A549 (cell line): ENCODE measurements at regions not wholly inside any gene's neighbourhood (a gene's known extent, or its start where the extent isn't known, plus 50 kb on each side); places are given as distances from the start of the nearest gene placed in this dataset.

ENCODE experiments used
- ATAC-seq, 2 experiments: fragments of 200-7000 bp in 1 of 2; fragments of >200 bp in 1 of 2; cut with Nextera tagmentation in 1 of 2; cut with Tn5 transposase in 1 of 2; 3 replicates each; pipeline versions ENCODE4 v1.8.0 to v1.9.1; 2018 to 2020; ENCODE audit warnings: mild to moderate bottlenecking in 1 of 2, moderate library complexity in 1 of 2
- CTCF ChIA-PET: fragments of 300-600 bp; sonication (Branson Sonifier 250); formaldehyde crosslinking; extraction: SDS; loops from one replicate; lab custom pipeline; 2021; ENCODE audit warnings: antibody characterized with exemption, inconsistent platforms; lab: Yijun Ruan, JAX
- POLR2A ChIA-PET: fragments of 350-600 bp; formaldehyde crosslinking; extraction: SDS; loops from one replicate; lab custom pipeline; 2021; ENCODE audit warnings: antibody characterized with exemption, inconsistent platforms; lab: Yijun Ruan, JAX
- DNase-seq, 2 experiments: peaks; one replicate each; pipeline versions ENCODE4 v3.0.0 to v3.0.0-alpha.2; 2011 to 2016; ENCODE audit warnings: low read depth in 1 of 2, low spot score in 1 of 2
- FAIRE-seq: peaks from 2 replicates; lab custom pipeline; 2011; peaks lifted over from hg19 to GRCh38; lab: Jason Lieb, UNC
- H3K27ac ChIP-seq, 2 experiments: fragments of >200 bp; sonication (Bioruptor Twin); formaldehyde crosslinking; 3 replicates each; pipeline ENCODE4 v1.5.1; 2016 to 2017
- H3K4me1 ChIP-seq: fragments of >200 bp; sonication (Bioruptor Twin); formaldehyde crosslinking; 3 replicates; pipeline ENCODE4 v1.6.1; 2016
- H3K4me2 ChIP-seq: fragments of >200 bp; sonication (Bioruptor Twin); formaldehyde crosslinking; 3 replicates; pipeline ENCODE4 v1.6.1; 2016
- H3K4me3 ChIP-seq: fragments of >200 bp; sonication (Bioruptor Twin); formaldehyde crosslinking; 3 replicates; pipeline ENCODE4 v1.5.1; 2016
- H3K9me3 ChIP-seq: fragments of >200 bp; sonication (Bioruptor Twin); formaldehyde crosslinking; 3 replicates; pipeline ENCODE4 v1.6.1; 2016
- ESRRA ChIP-seq: fragments of 150-350 bp; IDR thresholded peaks from 2 replicates; pipeline ENCODE4 v1.6.1; 2014; ENCODE audit warnings: mild to moderate bottlenecking, low read length, borderline replicate concordance
- HEYL ChIP-seq: fragments of 250-450 bp; sonication (Bioruptor Pico); IDR thresholded peaks from 2 replicates; pipeline ENCODE4 v1.8.0; 2021; ENCODE audit warnings: mild to moderate bottlenecking, moderate library complexity
- MAFK ChIP-seq: fragments of 450-650 bp; IDR thresholded peaks from 2 replicates; pipeline ENCODE4 v1.6.1; 2014; ENCODE audit not compliant: partially characterized antibody
- MYC ChIP-seq: IDR thresholded peaks from 2 replicates; pipeline ENCODE4 v1.6.1; 2012; ENCODE audit warnings: mild to moderate bottlenecking, inconsistent platforms, low read length, improper control_type of control experiment, borderline replicate concordance
- NFE2L2 ChIP-seq: fragments of 150-350 bp; conservative IDR thresholded peaks from 2 replicates; pipeline ENCODE4 v1.6.1; 2014; ENCODE audit warnings: low read length
- RNF2 ChIP-seq: fragments of 200-600 bp; sonication (generic); IDR thresholded peaks from 2 replicates; pipeline ENCODE4 v1.6.1; 2016; ENCODE audit warnings: low read depth, mild to moderate bottlenecking, antibody characterized with exemption, moderate library complexity, borderline replicate concordance
- SMC3 ChIP-seq: fragments of >200 bp; sonication (Bioruptor Twin); formaldehyde crosslinking; IDR thresholded peaks from 3 replicates; pipeline ENCODE4 v1.6.1; 2018; ENCODE audit warnings: inconsistent platforms
- ZC3H11A ChIP-seq: fragments of 450-650 bp; IDR thresholded peaks from 2 replicates; pipeline ENCODE4 v1.6.1; 2014; ENCODE audit warnings: antibody characterized with exemption, mild to moderate bottlenecking
- WGBS: methylation state at CpG from one replicate; pipeline ENCODE4 v1.1.6; 2017; ENCODE audit errors: missing lambda C conversion rate; 5-methylcytosine and 5-hydroxymethylcytosine counted together
- TF ChIP-seq, protein P1 (sequence below): IDR thresholded peaks from 2 replicates; pipeline ENCODE4 v1.6.1; 2012; ENCODE audit warnings: low read depth, borderline replicate concordance
- TF ChIP-seq, protein P2 (sequence below): fragments of 250-450 bp; sonication (Bioruptor Pico); IDR thresholded peaks from 2 replicates; pipeline ENCODE4 v1.5.0; 2020; ENCODE audit warnings: low read depth, mild to moderate bottlenecking, moderate library complexity
- TF ChIP-seq, protein P3 (sequence below): fragments of 150-350 bp; IDR thresholded peaks from 2 replicates; pipeline ENCODE4 v1.6.1; 2014; ENCODE audit warnings: low read depth, mild to moderate bottlenecking, low read length
- TF ChIP-seq, protein P4 (sequence below): fragments of 200-600 bp; sonication (generic); IDR thresholded peaks from 2 replicates; pipeline ENCODE4 v1.6.1; 2016; ENCODE audit warnings: antibody characterized with exemption, mild to moderate bottlenecking, moderate library complexity

DNA sequence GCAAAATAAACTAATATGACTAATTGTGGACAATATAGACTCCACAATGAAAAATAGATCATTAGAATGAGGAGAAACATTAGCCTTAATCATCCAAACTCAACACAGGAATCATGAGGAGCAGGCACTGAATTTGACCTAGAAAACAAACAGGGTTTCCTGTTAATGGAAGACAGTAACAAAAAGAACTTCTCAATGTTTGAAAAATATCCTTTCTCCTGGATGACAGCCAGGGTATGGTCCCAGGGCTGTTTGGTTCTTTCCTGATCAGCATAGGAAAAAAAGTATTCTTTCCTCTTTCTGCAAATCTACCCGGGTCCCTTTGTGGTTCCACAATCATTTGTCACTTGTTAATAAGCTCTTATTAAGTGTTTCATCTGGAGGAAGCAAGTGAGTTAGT lies 145.3 kb upstream of the SVIL start (continued):
- TF ChIP-seq, protein P1, sequence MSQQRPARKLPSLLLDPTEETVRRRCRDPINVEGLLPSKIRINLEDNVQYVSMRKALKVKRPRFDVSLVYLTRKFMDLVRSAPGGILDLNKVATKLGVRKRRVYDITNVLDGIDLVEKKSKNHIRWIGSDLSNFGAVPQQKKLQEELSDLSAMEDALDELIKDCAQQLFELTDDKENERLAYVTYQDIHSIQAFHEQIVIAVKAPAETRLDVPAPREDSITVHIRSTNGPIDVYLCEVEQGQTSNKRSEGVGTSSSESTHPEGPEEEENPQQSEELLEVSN: no peak
- TF ChIP-seq NFE2L2 (no peak), ESRRA (no peak), MYC (no peak)
- TF ChIP-seq, protein P2, sequence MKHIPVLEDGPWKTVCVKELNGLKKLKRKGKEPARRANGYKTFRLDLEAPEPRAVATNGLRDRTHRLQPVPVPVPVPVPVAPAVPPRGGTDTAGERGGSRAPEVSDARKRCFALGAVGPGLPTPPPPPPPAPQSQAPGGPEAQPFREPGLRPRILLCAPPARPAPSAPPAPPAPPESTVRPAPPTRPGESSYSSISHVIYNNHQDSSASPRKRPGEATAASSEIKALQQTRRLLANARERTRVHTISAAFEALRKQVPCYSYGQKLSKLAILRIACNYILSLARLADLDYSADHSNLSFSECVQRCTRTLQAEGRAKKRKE (CRISPR knock-in tag): no peak

DNA sequence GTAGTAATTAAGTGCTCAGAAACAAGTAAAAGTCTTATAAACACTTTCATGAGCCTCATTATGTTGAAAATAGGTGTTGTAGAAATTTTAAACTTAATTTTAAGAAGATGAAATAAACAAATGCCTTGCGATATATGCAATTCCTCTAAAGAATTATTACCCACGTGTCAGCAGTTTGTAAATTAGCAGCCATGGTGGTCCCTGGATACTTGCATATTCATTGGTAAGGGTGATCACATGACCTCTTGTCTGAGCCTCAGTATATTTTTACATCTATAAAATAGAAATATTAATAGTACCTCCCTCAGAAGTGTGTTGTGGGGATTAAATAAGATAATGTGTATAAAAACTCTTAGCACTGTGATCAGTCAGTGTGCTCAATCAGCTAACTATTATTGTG lies 141.5 kb upstream of the SVIL start:
- ChIA-PET CTCF (interaction anchor here (1.4 kb wide), 1 partner anchor 42 kb away, joined by 3 read pairs; no protein-coding TSS in a partner anchor), POLR2A (no interaction called here)
- no peak overlapping the region for H3K27ac ChIP-seq
- ATAC-seq (no peak), DNase-seq (no peak), FAIRE-seq (no peak)
- 88% methylated on average over 2 of the region's 2 CpGs for WGBS
- no peaks in the 10 kb centered on the region for H3K9me3 ChIP-seq
- H3K4me2 ChIP-seq: no peak overlapping the region
- no peak overlapping the region for H3K4me3 ChIP-seq
- H3K4me1 ChIP-seq: peaks cover 28% of the 10 kb centered on the region
- TF ChIP-seq, protein P3, sequence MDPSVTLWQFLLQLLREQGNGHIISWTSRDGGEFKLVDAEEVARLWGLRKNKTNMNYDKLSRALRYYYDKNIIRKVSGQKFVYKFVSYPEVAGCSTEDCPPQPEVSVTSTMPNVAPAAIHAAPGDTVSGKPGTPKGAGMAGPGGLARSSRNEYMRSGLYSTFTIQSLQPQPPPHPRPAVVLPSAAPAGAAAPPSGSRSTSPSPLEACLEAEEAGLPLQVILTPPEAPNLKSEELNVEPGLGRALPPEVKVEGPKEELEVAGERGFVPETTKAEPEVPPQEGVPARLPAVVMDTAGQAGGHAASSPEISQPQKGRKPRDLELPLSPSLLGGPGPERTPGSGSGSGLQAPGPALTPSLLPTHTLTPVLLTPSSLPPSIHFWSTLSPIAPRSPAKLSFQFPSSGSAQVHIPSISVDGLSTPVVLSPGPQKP: no peak
- TF ChIP-seq MAFK: peak; percentile 55

DNA sequence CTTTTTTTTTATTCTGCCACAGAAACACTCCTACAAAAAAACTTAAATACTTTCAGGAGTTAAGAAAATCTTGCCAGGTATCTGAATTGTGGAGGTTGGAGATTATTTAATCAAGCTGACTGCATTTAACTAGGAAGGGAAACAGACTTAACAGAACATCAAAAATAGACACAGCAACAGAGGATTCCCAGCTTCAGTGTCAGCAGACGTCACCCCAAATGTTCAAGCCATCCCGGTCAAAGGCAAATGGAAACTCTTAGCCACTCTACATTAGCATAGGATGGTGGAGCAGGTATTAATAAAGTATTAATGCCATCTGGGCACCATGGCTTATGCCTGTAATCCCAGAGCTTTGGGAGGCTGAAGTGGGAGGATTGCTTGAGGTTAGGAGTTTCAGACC lies 139.7 kb upstream of the SVIL start:
- TF ChIP-seq RNF2: no peak
- TF ChIP-seq HEYL (CRISPR knock-in tag): no peak
- TF ChIP-seq, protein P3: no peak
- no peak for TF ChIP-seq SMC3
- TF ChIP-seq ZC3H11A: no peak
- FAIRE-seq (no peak), ATAC-seq (no peak), DNase-seq (no peak)
- POLR2A ChIA-PET: no interaction called here
- Histone ChIP-seq H3K9me3 (no peaks in the 10 kb centered on the region), H3K4me2 (no peak overlapping the region), H3K4me1 (peaks cover 15% of the 10 kb centered on the region; the same call in 2 of the 3 replicates), H3K27ac (no peak overlapping the region), H3K4me3 (no peak overlapping the region)
- CTCF ChIA-PET: interaction anchor here (1.0 kb wide), 1 partner anchor 39 kb away, joined by 3 read pairs; no protein-coding TSS in a partner anchor
- 95% methylated on average over 2 of the region's 2 CpGs for WGBS

DNA sequence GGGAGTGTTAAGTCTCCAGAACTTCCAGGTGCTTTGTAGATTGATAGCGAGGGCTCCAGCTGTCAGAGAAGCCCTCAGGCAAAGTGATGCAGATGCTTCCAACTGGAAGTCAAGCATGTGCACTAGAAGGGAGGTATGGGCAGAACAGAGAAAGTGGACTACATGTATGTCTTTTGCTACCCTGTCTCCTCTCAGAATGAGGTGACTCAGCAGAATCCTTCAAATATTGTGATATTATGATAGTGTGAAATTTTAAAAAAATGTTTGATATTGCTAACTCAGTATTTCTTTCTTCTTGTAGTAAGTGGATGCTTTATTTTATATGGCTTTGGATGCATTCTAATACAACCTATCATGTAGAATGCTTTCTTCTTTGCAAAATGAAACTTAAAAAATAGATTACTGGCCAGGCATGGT lies 138.9 kb upstream of the SVIL start:
- TF ChIP-seq, protein P4, sequence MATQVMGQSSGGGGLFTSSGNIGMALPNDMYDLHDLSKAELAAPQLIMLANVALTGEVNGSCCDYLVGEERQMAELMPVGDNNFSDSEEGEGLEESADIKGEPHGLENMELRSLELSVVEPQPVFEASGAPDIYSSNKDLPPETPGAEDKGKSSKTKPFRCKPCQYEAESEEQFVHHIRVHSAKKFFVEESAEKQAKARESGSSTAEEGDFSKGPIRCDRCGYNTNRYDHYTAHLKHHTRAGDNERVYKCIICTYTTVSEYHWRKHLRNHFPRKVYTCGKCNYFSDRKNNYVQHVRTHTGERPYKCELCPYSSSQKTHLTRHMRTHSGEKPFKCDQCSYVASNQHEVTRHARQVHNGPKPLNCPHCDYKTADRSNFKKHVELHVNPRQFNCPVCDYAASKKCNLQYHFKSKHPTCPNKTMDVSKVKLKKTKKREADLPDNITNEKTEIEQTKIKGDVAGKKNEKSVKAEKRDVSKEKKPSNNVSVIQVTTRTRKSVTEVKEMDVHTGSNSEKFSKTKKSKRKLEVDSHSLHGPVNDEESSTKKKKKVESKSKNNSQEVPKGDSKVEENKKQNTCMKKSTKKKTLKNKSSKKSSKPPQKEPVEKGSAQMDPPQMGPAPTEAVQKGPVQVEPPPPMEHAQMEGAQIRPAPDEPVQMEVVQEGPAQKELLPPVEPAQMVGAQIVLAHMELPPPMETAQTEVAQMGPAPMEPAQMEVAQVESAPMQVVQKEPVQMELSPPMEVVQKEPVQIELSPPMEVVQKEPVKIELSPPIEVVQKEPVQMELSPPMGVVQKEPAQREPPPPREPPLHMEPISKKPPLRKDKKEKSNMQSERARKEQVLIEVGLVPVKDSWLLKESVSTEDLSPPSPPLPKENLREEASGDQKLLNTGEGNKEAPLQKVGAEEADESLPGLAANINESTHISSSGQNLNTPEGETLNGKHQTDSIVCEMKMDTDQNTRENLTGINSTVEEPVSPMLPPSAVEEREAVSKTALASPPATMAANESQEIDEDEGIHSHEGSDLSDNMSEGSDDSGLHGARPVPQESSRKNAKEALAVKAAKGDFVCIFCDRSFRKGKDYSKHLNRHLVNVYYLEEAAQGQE: no peak
- TF ChIP-seq NFE2L2: peak; percentile 79
- peak; percentile 95 for TF ChIP-seq MAFK
- H3K27ac ChIP-seq: peak overlapping the region; percentile 47 to 53
- H3K4me2 ChIP-seq: peak overlapping the region; percentile 35; the same call in 1 of the 3 replicates
- no peak for DNase-seq
- POLR2A ChIA-PET: no interaction called here
- H3K4me1 ChIP-seq: peaks cover 15% of the 10 kb centered on the region; the same call in 2 of the 3 replicates
- no peak for ATAC-seq
- CTCF ChIA-PET: no interaction called here
- H3K4me3 ChIP-seq: no peak overlapping the region
- WGBS: 84% methylated on average over 1 of the region's 1 CpG
- H3K9me3 ChIP-seq: no peaks in the 10 kb centered on the region
- FAIRE-seq: no peak
